HG03442 (cell line): ENCODE measurements at regions not wholly inside any gene's neighbourhood (a gene's known extent, or its start where the extent isn't known, plus 50 kb on each side); places are given as distances from the start of the nearest gene placed in this dataset.
"Not testable (repeated sequence)": the region's sequence is repeated elsewhere in the genome, so short reads cannot be mapped to it uniquely, and the experiment has no call there.

ENCODE experiments used
- ATAC-seq: cut with Tn5 transposase; IDR thresholded peaks from one replicate; pipeline ENCODE4 v1.9.1; 2021; ENCODE audit warnings: mild to moderate bottlenecking, moderate library complexity; ENCODE audit not compliant: unreplicated experiment

DNA sequence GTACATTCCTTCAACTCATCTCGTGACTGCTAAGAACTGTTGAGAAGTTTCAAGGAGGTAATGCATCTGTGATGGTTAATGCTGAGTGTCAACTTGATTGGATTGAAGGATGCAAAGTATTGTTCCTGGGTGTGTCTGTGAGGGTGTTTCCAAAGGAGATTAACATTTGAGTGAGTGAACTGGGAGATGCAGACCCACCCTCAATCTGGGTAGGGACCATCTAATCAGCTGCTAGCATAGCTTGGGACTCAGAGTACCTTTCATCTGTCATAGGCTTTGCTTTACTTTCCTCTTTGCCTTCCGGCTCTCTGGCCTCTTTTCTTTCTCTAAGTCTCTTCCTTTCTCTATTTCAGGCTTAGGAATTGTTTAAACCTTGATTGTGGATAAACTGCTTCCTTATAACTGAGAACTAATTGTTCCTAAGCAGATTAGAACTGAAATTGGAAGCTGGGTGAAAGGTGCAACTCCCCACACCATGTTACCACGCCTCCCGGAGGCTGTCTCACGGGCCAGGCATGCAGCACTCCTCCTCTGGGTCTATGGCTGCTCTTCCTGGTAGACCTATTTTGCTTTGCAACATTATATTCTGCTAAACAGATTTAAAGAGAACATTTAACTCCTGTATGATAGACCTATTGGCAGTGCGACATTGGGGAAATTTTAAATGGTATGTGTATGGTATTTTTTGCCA lies 298.2 kb downstream of the CCSER2 start:
- no peak for ATAC-seq

DNA sequence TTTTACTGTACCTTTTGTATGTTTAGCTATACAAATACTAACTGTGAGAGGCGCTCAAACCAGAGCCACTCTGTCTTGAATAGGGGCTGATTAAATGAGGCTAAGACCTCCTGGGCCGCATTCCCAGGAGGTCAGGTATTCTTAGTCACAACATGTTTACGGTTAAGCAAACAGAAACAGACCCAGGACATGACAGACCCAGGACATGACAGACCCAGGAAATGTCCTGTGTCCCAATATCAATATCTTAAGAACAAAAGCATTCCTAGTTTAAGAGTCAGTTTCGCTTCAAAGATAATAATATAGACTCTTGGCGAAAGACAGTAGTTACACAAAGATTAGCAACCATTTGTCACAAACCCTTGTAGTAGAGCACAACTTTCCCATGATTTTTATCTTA lies 304.5 kb downstream of the CCSER2 start:
- ATAC-seq = no peak

DNA sequence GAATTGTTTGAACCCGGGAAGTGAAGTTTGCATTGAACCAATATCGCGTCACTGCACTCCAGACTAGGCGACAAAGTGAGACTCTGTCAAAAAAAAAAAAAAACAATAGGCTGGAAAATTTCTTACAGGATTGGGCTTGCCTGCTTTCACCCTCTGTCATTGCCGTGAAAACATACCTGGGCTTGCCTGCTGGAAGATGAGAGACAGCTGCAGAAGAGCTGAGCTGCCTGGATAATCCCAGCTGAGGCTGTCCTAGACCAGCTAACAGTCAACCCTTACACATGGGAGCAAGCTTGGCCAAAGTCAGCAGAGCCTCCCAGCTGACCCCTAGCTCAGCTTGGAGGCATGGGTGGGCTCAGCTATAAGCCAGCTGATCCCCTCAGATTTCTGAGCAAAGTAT lies 306.2 kb downstream of the CCSER2 start:
- no peak for ATAC-seq

DNA sequence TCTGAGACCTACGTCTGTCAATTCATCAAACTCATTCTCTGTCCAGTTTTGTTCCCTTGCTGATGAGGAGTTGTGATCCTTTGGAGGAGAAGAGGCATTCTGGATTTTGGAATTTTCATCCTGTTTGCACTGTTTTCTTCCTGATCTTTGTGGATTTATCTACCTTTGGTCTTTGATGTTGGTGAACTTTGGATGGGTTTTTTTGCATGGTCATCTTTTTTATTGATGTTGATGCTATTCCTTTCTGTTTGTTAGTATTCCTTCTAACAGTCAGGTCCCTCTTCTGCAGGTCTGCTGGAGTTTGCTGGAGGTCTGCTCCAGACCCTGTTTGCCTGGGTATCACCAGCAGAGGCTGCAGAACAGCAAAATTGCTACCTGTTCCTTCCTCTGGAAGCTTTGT lies 322.2 kb downstream of the CCSER2 start:
- not testable (repeated sequence) for ATAC-seq

DNA sequence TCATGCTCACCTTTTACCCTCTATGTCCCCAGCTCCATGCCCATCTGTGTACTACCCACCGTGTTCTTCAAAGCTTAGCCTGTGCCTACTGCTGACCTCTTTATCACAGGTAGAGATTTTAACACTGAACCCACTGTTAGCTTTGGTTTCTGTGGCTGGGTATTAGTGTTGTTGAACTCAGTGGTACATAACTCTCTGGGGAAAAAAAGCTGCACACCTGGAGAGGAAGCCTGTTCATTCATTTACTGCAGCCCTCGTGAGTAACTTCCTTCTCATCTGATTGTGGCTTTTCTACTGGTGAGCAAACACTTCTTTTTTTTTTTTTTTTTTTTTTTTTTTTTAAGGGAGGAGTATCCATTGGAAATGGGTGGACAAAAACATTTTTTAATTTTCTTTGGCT lies 326.3 kb downstream of the CCSER2 start:
- ATAC-seq = peak; percentile 67

DNA sequence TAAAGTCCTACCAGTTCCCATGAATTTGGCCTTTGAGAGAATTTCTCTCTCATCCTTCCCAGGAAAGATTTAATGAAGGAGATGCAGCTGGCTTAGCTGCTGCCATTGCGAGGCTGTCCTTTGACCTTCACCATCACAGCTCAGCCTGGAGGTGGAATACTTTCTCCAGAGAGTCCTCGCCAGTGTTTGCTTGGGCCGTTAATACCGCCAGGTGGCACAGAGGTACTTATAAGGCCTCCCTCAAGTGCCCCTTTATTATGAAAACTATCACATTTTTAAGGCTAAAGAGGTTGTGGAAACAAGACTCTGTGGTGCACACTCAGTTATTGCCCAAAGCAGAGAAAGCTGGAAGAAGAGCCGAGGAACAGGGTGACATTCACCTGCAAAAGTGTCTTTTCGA lies 330.6 kb downstream of the CCSER2 start:
- no peak for ATAC-seq

DNA sequence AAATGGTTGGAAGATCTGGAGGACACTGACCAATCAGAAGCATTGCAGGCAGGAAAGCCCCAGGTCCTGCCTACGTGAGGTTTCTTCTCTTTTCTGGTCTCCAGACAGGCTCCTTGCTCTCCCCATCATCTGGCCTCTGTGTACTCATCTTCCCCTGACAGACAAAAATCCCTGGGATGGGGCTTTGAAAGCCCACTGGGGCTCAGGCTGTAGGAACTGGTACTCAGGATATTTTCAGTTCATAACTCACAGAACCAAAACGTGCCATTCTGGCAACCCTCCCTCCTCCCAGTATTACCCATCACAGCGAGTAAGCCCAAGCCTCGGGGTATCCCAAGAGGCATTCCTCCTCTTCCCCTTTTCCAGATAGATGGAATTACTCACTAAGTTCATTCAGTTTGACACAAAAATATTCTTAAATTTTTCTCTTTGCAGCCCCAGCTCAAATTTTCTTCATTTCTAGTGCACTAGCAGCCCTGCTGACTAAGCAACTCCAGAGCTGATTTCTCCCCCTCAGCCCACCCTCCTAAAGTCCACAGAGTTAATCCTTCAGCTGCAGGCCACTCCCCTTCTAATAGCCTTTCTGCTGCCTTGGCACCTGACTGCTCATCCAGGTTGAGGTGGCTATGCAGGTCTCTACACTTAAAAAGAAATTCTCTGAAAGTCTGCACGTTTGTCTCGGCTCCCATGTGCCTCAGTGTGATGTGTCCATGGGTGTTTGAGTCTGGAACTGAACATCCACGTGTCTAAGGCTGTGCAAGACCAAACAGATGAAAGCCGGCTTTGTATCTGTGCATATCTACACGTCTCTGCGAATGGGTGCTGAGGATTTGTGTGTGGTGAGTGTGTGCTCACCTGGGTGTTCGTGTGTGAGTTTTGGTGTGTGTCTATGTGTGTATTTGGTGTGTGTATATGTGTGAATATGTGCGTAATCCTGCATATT lies 331.4 kb downstream of the CCSER2 start:
- no peak for ATAC-seq

DNA sequence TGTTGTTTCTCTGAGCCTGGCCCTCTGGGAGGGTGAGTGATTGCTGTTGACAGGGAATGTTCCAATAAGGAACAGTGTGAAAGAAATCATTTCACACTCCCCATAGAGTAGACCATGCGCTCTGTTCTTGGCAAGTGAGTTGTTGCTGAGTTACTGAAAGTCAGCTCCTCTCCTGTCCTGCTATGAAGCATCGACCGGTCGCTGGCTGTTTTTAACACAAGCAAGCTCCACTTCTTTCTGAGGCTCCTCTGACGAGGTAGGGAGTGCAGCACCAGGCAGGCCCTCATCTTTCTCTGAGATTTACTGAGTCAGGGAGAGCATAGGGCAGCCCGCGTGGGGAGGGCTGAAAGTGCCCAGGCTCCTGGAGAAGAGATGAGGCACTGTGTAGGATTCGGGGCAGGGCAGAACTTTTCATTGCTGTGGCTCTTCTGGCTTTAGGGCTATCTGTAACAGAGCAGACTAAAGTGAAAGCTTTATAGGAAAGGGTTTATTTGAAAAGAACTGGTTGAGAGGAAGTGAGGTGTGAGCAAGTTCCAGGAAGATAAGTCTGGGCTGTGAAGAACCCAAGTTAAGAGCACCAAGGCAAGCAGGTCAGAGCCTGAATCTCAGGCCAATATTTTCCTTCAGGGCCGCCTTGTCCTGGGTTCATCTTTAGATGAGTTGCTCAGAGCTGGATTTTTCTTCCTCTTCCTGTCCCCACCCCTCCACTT lies 332.2 kb downstream of the CCSER2 start:
- ATAC-seq = no peak

DNA sequence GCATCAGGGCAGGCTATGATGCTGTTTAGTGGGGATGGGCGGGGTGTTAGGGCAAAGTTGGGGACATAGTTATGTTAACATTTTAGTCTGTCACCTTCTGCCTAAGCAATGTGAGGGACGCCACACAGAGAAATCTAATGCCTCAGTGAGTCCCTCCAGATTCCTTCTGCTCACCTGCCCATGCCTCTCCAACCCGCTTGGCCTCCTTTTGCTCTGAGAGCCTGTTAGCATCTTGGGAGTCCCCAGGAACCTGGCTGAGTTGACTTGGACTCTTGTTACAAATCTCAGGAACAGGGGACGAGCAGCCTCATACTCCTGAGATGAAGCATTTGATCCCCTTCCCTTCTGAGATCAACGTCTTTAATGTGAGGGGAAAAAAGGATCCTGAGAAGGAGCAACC lies 336.8 kb downstream of the CCSER2 start:
- no peak for ATAC-seq

DNA sequence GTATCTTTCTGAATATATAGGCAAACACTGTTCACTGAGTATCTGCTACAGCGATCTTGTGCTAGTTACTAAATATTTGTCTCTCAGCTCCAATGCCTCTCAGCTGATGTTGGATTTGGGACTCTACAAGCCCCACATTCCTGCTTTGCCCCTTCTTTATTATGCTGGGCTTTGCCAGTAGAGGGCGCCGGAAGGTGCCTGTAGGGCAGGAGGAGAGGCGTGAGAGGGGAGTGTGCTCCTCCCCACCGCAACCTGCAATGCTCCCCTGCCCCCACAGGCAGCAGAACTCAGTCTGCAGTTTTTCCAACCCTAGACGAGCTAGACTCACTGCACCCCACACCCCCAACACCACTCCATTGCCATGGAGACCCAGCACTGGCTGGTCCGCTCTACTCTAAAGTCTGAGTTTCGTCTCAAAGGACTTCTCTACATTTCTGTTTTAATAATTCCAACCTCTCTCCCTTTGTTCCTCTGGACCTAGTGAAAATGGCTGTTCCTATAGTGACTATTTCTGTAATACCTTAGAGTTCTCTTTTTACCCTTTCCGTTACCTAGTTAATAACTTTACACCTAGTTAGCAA lies 337.6 kb downstream of the CCSER2 start:
- peak; percentile 69 for ATAC-seq

DNA sequence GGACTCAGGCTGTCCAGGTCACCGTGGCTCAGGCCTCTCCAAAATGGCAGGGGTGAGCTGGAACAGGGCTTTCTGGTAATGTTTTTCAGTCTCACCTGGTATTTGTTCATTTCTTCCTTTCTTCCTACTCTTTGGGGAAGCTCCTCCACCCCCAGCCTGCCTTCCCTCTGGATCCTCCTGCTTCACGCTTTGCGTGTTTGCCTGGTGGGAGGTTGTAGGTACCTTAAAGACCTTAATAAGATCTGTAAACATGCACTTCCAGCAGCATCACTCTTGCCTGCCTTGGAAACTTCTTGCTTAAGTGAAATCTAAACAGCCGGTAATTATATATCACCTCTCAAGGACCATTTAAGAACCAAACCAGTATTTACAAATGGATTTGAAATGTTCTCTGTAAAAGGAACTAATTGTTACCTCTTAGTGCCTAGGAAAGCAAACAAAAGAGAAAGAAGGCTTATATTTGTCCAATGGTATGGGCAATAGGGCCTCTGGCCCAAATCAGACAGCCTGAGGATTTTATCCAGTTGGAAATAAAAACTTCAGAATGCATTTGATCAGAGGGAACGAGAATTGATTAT lies 339.9 kb downstream of the CCSER2 start:
- no peak for ATAC-seq

DNA sequence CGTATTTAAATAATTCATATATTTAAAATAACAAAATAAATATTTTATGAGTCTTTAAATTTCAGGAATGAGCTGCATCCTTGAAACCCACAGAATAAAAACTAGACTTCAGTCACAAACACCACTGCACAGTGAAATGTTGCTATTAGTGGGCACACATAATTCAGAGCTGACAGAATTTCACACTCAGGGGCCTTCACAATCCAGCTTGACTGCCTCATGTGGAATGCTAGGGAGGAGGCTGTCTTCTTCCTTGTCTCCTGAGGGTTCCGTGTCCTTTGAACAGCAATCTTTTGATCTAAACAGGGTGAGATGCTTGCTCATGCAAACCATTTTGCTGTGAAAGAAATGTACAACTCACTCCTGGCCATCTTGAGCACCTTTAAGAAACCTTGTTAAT lies 346.7 kb downstream of the CCSER2 start:
- ATAC-seq = no peak

DNA sequence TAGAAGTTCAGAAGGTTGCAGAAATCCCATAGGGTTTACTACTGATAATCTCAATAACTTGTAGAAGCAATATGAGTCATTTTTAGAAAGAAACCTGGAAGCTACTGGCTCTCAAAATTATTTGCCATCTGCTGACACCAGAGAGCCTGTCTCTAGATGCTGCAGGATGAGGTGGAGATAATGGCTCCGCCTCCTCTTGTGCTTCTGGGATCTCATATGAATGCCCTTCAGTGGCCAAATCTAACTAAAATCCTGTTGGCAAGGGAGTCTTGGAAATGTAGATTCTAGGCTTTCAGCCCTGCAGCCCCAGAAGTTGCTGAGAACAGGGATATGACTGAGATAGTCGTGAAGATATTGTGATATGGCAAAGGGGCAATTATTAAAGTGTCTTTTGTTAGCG lies 348.1 kb downstream of the CCSER2 start:
- ATAC-seq = no peak

DNA sequence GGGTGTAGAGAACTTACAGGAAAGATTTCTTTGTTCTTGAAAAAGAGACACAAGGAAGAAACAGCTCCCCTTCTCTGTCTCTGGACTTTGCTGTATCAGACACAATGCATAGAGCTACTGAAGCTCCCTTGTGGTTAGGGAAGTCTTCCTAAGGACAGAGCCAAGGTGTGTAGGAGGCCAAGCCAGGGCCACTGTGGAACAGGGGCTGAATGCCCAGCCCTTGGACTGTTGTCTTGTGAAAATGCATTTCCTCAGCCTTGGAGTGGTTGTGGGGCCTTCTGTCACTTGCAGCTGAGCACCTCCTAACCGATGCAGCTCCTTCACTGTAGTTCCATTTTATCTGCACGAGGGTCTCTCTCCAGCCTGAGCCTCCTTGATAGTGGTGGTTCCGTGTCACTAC lies 353.4 kb downstream of the CCSER2 start:
- no peak for ATAC-seq

DNA sequence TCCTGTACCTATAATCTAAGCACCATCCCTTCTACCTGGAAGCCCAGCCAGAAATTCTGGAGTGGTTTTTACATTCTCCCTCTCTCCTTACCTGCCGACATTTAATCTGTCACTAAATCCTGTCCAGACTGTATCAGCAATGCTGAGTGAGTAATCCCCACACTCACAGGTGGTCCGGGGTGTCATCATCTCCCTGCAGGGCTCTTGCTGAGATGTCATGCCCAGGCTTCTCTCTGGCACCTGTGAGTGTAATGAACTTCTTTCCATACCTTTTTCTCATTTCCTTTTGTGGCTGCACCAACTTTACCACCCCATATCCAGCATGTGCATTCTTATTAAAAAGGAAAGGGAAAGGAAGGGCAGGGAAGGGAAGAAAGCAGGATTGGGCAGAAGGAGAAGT lies 355.2 kb downstream of the CCSER2 start:
- ATAC-seq = no peak

DNA sequence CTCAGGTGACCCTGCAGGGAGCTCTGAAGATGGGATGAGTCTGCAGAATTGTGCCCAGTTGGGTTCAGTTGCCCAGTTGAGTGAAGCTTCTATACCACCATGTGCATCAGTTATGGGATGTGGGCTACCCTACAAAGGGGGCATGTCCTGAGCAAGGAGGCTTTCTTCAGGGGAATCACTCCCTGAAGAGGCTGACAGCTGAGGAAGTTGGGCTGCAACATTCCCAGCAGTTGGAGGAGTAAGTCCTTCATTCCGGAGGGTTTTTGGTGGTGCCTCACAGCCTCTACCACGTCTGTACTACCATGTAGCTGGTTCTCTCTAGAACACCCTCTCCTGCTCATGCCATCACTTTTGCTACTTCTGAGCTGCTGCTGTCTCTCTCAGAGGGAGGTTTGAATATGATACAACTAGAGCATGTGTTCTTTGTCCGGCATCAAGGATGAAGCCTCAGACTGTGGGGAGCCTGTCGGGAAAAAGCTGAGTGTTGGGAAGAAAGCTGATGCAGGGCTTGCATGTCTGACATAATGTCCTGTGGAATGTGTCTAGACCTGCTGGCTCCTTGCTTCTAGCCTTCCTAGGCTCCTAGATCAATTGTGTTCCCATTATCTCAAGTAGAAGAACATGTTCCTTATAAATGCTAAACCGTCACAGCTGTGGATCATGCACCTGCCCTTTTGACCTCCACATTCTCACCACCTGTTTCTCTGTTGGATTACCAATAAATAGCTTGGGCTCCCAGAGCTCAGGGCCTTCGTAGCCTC lies 355.8 kb downstream of the CCSER2 start:
- ATAC-seq = no peak

DNA sequence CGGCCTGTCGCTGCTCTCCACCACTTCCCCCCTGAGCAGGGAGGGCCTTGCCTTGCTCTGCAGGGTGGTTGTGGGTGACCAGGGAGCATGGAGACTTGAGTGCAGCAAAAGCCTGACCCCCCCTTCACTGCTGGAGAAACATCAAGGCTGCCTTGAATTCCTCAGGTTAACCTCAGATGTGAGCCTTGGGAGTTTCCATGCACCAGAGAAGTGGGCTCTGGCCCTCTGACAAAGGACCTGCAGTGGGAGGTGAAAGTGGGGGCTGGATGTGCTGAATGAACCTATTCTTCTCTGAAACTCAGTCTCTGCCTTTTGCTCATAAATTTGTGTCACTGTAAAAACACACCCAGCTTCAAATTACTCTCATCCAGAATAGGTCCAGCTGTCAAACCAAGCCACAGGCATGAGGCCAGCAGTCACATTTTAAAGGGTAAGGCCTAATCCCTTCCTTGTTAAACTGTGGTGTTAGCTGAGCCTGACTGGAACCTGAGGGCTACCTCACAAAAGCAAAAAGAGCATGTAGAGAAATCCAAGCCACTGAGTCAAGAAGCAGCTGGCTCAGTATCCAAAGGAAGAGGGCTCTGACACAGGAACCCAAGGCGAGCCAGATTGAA lies 356.8 kb downstream of the CCSER2 start:
- no peak for ATAC-seq

DNA sequence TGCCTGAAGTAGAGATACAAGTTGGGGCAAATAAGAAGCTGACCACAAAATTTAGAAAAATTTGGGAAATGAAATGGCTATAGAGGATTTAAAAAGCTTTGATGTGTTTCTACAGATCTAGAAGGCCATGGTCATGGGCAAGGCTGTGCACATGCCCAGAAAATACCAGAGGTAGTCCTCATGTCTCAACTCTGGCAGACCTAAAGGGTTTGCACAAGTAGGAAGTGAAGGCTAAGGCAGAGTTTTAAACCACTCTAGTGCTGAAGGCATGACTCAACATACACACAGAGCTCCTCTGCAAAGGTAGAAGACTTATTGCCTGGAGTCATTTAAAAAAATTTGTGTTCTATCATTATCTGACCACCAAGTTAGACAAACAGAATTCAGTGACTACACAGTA lies 364.6 kb downstream of the CCSER2 start:
- ATAC-seq = no peak

DNA sequence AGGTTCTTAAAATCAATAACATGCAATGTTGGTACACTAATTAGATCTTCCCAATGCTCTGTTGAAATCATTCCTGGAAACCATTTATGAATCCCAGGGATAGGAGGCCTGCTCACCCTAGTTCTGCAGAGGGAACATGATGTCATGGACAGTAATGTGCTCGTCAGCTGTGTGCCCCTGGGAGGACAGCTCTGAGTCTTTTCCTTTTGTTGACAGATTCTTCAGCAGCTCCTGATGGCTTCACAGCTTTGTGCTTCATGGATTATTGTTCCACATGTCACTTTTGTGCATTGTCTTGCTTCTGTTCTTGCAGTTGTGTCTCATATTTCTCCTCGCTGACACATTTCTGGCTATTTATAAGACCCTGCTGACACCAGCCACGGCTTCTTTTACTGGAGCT lies 367.5 kb downstream of the CCSER2 start:
- no peak for ATAC-seq

DNA sequence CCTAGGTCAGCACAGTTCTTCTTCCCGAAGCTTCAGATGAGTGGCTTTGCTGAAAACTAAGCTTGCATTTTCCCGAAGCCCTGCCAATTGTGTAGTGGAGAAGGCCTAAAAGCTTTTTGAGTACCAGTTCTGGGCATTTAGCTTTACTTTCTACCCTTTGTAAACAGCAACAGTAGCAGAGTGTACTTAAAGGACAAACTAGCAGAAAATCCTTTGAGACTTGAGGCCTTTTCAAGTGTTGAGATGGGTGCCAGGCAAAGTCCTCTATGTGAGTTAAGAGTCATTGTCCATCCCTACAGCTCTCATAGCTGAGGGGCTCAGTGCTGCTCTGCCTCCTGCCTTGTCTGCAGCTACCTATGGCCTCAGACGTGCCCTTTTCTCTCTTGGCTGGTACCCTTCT lies 368.2 kb downstream of the CCSER2 start:
- no peak for ATAC-seq
